UCSD-AML1 (cell line): ENCODE measurements at regions not wholly inside any gene's neighbourhood (a gene's known extent, or its start where the extent isn't known, plus 50 kb on each side); places are given as distances from the start of the nearest gene placed in this dataset.
"Not testable (repeated sequence)": the region's sequence is repeated elsewhere in the genome, so short reads cannot be mapped to it uniquely, and the experiment has no call there.

Experiments
- DNase-seq: peaks from one replicate; lab custom pipeline; 2025; ENCODE audit not compliant: unreplicated experiment; lab: John Stamatoyannopoulos, UW

DNA sequence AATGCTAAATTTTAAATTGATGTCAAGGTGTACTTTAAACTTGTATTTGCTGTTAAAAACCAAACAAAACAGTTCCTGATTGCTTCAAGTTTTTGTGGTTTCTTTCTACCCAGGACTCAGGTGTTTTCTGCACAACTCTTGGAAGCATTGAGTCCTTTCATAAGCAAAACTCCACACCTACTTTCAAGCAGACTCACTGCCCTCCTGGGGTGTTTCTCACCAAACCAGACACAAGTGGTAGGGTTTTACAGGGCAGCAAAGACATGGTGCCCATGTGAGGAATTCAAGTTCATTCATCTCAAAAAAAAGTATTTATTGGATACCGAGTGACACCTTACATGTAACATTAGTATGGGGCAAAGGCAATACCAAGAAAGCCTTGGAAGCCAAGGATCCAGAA, 146.7 kb upstream of the BNIP2 start:
- no peak for DNase-seq

DNA sequence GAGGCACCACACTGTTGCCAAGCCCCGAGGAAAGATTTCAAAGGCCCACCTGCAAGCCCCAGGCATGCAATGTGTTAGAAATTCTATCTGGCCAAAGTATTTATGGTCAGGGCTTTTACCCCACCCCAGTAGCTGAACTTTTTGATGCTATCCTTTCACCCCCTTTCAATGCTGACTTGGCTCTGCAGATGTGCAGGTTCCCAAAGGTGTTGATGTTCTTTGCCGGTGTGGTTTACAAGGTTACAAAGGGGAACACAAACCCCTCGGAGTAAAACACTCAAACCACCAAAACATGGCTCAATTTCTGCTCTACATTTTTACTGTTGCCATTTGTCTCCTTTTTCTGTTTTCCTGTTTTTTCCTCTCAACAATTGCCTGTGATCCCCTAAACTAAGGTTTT, 145.4 kb upstream of the BNIP2 start:
- DNase-seq, result no peak

DNA sequence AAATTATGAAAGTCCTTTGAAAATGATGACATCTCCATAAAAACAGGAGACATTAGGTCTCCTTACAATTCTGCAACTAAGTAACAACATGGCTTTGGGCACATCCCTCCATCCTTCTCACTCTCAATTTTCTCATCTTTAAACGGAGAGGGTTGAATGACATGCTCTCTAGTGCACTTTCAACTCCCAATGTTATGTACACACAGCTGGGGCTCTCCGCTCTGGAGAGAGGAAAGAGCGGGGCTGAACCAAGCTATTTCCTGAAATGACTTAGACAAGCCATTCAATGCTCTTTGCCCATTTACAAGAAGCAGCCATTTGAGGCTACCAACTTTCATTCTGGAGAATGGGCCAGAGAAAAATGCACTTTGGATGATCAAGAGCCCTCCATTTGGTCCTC, 144.2 kb upstream of the BNIP2 start:
- DNase-seq, result no peak

DNA sequence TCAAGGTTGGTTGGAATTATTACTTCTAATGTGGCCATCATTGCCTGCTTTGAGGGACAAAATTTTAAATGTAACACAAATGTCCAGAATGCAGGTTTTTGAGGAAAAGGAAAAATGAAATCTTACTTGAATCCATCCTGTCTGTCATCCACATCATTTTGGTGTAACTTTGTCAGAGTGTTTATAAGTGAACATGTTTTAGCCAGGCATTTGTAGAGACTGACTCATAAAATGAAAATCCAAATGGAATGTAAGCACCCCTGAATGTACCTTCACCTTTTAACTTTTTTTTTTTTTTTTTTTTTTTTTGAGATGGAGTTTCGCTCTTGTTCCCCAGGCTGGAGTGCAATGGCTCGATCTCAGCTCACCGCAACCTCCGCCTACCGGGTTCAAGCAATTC, 141.8 kb upstream of the BNIP2 start:
- no peak for DNase-seq

DNA sequence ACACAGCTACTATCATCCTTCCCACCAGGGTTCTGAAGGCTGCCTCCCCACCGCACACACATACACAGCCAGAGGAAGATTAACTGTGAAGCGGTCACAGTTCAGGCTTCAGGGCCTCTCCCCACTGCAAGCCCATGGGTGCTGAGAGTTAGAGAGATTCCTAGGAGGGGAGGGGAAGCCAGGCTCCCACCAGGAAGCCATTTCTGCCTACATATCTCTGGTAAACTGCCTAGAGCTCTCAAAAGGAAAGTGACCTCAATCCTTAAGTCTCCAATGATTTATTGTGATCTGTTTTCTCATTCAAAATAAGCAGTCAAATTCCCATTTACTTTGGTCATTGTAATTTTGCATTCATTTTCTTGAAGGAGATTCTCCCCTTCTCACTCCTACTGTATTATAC, 141.0 kb upstream of the BNIP2 start:
- DNase-seq, result no peak

DNA sequence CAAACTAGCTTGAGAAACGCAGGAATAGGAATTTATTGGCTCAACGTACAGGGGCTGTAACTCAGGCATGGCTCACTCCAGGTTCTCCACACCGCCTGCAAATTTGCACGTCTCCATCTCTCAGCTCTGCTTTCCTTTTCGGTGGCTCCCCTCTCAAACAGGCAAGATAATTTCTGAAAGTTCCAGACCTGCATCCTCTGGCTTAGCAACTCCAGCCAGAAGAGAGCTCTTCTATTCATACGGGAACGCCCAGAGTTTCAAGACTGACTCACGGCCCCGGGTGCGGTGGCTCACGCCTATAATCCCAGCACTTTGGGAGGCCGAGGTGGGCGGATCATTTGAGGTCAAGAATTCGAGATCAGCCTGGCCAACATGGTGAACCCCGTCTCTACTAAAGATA, 139.7 kb upstream of the BNIP2 start:
- DNase-seq, result no peak

DNA sequence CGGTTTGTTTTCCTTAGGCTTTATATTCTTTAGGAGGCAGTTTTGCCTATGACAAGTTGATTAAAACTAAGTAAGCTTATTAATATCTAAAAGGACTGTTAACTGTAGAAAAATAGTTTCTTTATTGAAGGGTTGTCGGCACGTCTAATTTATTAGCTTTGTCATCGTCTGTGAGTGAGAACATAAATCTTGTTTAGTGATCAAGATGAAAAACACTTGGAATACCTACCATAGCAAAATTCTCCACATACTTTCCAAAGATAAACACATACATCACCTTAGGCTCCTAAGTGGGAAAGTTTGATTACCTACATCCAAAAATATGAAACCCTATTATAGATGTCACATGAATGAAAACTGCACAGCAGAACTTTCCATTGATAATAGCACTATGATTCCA, 139.1 kb upstream of the BNIP2 start:
- DNase-seq, result no peak

DNA sequence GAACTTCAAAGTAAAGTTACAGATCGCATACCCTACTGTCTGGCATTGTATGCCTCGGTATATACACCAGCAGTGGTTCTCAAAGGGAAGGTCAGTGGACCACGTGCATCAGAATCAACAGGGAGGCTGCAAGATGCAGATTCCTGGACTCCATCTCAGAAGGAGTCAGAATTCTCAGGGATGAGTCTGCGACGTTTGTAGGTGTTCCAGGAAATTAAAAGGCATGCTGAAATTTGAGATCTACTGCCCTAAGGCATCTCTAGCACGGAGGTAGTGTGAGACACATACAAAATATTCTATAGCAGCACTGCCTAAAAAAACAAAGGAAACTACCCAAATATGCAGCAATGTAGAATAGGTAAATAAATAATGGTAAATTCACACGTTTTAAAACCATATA, 136.8 kb upstream of the BNIP2 start:
- DNase-seq, result no peak

DNA sequence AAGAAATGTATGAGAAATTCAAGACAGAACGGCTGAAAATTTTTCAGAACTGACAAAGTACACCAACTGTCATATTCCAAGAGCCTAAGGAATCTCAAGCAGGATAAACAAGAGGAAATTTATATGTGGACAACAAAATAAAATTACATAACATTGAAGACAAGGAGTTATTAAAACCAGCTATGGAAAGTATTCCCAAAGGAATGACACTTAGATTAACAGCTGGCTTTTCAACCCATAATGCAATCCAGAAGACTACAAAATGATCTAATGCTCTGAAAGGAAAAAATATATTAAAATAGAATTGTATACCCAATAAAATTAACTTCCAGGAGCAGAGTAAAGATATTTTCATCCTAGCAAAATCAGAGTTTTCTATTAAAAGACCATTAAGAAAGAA, 132.2 kb upstream of the BNIP2 start:
- DNase-seq, result no peak

DNA sequence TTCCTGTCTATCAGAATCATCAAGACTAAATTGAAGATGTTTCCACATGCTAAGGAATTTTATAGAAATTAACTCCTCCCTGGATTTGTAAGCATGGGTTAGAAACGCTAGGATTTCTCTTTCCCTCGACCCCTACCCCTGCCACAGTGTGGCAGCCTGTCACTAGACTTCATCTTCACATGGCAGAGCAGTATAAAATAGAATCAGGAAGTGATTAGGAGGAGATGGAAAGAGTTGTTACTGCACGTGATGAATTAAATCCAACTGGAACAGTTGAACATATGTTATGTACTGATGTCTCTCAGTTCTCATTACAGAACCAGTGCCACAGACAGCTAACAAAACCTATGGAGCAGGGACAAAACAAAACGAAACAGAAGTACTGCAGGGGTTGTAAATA, 130.0 kb upstream of the BNIP2 start:
- no peak for DNase-seq

DNA sequence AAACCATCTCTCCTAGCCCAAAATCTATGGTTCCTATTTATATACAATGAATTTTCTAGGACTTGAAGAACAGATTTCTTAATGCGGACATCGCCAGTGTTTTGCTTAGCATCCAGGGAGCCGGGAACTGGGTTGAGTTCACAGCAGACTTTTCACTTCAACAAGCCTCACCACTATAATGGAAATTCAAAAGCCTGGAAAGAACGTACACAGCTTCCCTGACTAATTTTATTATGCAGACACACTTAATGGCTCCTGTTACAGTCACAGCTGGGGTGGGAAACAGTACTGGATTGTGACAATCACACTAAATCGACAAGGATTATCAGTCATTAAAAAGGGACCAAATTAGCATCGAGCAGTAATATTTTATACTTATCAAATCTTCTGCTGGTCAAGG, 129.2 kb upstream of the BNIP2 start:
- no peak for DNase-seq

DNA sequence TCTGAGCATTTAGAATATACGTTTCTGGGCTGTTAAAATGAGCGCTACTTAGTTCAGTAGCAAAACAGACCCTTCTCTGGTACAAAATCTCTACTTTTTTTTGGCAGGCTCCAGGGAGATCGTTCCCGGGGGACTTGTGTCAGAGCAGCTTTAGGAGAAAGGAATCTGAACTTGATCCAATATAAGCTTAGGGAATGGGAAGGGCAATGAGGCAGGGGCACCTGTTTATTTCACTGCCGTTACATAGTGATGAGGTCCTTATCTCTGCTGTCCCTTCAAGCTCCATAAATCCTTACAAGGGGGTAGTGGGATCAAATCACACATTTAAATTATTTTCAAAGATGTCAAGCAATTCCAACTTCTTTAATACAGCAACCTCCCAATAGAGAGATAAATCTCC, 128.7 kb upstream of the BNIP2 start:
- no peak for DNase-seq

DNA sequence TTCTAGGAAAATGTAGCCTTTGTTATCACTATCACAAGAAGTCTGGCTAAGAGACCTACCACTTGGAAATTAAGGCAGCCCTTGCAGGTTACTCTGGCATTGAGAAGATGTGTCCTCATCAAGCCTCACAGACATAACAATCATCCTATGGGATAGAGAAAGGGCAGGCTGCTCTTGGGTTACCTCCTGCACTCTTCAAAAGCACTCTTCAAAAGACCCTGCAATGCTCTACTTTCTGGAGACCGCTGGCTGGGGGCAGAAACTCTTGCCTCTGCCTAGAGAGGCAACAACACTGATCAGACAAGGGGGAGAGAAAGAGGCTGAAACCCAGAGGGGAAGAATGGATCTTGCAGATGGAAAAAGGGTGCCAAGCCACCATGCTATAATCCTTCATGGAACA, 127.9 kb upstream of the BNIP2 start:
- no peak for DNase-seq

DNA sequence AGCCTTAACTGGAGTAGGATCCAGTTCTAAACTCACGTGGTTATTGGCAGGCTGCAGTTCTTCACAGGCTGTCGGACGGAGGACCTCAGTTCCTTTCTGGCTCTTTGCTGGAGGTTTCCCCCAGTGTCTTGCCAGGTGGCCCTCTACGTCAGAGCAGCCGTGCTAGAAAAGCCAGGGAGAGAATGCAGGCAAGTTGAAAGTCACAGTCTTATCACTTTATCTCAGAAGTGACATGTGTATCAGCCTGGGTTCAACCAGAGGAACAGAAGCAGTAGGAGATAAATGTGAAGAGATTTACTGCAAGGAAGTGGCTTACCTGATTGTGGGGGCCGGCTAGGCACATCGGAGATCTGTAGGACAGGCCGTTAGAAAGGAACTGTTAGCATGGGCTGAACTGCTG, 125.3 kb upstream of the BNIP2 start:
- DNase-seq, result no peak

DNA sequence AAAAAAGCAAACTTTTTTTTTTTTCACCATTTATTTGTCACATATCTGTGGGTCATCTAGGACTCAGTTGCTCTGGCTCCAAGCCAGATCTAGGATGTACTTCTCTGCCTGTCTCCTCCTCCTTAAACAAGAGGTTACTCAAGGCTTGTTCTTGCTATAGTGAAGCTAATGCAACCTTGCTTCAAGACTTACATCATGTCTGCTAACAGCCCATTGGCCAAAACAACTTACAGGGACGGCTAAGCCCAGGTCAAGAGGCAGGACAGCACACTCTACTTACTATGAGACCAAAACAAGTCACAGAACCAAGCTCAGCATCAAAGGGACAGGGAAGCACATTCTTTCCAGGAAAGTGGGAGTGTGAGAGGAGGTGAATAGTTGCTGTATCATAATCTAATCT, 123.8 kb upstream of the BNIP2 start:
- DNase-seq, result no peak

DNA sequence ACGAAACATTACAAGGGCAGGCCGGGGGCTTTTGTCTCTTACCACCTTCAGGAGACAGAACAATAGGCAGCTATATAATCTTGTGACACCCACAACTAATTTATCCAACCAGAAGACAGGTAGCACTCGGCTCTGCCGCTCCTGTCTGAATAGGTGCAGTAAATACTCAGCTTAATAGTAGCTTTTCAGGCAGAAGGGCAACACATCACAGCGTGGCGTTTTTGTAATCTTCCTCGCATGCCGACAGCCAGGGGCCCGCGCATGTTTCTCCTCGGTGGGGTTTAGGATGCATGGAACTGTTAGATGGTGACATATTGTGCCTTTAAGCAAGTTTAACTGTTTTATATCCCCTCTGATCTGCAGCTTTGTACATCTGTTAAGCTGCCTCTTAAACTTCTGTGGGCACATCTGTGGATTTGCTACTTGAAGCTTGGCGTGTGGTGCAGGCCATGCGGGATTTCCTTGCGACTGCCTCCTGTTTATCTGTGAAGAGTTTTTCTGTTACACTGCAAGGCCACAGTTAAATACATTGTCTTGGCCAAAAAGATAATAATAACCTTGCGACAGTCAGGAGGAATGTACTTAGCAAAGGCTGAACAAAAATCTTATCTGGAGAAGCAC, 123.2 kb upstream of the BNIP2 start:
- DNase-seq, result no peak

DNA sequence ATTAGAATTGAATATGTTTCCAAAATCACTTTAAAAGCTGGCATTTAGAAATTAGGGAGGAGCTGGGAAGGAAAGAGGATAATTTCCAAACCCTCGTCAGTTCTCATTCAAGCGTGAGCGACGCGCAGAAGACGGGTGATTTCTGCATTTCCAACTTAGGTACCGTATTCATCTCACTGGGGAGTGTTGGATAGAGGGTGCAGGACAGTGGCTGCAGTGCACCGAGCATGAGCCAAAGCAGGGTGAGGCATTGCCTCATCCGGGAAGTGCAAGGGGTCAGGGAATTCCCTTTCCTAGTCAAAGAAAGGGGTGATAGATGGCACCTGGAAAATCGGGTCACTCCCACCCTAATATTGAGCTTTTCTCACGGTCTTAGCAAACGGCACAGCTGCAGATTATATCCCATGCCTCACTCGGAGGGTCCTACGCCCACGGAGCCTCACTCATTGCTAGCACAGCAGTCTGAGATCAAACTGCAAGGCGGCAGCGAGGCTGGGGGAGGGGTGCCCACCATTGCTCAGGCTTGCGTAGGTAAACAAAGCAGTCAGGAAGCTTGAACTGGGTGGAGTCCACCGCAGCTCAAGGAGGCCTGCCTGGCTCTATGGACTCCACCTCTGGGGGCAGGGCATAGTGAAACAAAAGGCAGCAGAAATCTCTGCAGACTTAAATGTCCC, 114.3 kb upstream of the BNIP2 start:
- DNase-seq, result not testable (repeated sequence)

DNA sequence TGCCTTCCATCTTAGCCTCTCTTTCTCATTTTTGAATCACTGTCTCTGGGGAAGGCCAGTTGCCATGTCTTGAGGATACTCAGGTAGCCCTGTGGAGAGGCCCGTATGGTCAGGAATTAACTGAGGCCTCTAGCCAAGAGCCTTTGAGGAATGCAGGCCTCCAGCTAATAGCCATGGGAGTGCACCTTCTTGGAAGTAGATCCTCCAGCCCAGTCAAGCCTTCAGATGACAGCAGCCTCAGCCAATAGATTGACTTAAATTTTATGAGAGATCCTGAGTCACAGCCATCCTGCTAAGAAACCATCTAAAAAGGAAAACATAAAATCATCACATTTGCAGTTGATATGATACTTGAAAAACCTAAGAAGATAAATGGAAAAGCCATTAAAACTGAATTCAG, 112.5 kb upstream of the BNIP2 start:
- no peak for DNase-seq

DNA sequence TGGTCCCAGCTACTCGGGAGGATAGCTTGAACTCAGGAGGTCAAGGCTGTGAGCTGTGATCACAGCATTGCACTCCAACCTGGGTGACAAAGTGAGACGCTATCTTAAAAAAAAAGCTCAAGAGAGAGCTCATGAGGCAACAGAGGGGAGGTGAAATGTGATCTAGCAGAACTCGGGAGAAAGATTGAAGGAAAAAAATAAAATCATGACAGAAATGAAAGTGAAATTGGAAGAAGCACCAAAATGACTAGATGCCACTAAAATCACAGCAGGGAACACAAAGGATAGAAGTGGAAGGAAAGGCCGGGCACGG, 109.4 kb upstream of the BNIP2 start:
- no peak for DNase-seq

DNA sequence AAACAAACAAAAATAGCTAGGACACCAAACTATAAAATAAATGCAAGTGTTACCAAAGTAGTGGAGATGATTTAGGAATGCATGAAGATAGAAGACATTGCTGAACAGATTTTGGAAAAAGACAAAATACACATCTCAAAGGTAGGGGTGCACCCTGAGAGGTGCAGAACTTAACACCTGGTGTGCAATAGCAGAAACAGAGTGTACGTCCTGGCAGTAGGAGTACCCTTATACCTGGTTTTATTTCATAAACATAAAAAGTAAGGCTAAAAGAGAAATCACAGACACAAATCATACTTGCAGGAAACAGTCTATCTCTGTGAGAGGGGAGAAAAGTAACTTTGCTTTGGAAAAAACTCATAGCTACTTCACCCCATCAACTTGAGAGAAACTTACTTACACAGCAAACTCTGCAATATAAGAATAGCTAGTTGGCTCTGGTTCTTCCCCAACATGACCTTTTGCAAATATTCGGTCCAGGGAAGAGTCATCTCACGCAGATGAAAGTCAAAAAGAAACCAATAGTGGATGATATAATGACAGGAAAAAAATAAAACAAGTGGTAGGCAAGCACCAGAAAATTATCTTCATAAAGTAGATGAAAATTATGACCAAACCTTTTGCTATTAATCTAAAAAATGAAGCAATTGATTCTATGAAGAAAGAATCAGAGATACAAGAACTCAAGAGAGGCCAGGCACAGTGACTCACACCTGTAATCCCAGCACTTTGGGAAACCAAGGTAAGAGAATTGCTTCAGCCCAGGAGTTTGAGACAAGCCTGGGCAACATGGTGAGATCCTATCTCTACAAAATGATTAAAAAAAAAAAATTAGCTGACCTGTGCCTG, 108.9 kb upstream of the BNIP2 start:
- no peak for DNase-seq

DNA sequence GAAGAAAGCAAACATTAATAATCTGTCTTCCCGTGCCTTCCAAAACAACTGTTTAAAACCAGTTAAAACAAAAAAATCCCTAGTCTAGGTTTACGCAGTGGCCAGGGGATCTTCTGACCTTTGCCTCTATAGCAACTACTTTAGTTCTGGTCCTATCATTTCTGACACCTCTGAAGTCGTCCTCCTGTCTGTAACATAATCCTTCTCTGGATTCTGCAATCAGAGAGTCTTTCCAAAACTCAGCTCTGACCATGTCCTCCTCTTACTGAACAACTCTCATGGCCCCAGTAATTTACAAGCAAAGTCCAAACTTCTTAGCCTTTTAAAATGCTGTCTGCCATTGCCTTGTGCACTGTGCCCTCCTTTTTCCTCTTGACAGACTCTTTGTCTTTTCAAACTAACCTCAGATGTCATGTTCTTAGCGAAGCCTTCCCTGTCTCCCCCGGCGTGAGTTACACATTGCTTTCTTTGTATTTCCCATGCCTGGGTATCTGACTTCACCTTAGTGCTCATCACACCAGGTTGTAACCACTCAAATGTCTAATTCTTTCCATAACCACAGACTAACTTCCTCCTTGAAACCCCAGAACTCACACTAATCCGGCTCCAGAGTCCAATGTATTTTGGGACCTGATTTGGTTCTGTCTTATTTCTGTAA, 105.2 kb upstream of the BNIP2 start:
- no peak for DNase-seq

DNA sequence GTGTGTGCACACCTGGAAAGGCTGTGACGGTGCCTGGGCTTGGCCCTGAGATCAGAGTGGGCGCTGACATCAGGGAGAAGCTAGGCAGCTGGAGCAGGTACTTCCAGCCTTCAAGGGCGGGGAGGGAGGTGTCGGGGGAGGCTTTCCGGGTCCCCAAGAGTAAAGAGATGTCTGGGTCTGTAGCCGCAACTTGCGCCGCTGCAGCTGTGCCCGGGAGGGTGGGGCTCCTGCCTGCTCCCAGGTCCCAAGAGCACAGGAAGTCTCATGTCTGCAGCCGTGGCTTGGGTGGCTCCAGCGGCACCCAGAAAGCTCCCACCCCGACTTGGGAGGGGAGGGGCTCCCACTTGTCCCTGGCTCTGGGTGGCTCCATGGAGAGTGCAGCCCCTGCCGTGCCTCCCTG, 103.2 kb upstream of the BNIP2 start:
- DNase-seq, result no peak
